GM12872 (cell line): ENCODE measurements at regions not wholly inside any gene's neighbourhood (a gene's known extent, or its start where the extent isn't known, plus 50 kb on each side); places are given as distances from the start of the nearest gene placed in this dataset.

Experiments used
- CTCF ChIP-seq: IDR thresholded peaks from 3 replicates; pipeline ENCODE4 v1.5.1; 2011; ENCODE audit warnings: low read depth, mild to moderate bottlenecking, low read length, moderate library complexity; ENCODE audit not compliant: insufficient read depth

- TF ChIP-seq CTCF: no peak
These were observed 442.5 kb downstream of the SEMA3D start for GRCh38 chr7:84744385-84744784.

GRCh38 chr7:84738583-84739150 is 448.2 kb downstream of the SEMA3D start:
- no peak for TF ChIP-seq CTCF

- no peak for TF ChIP-seq CTCF
These were observed 451.2 kb downstream of the SEMA3D start for GRCh38 chr7:84735677-84736076.

GRCh38 chr7:84735011-84735410 is 451.8 kb downstream of the SEMA3D start:
- no peak for TF ChIP-seq CTCF

GRCh38 chr7:84729284-84729683 is 457.6 kb downstream of the SEMA3D start:
- TF ChIP-seq CTCF: no peak

- TF ChIP-seq CTCF: no peak
These were observed 464.1 kb downstream of the SEMA3D start for GRCh38 chr7:84722734-84723133.

- no peak for TF ChIP-seq CTCF
These were observed 464.8 kb downstream of the SEMA3D start for GRCh38 chr7:84722086-84722485.
